ENCODE measurements at regions not wholly inside any gene's neighbourhood (a gene's known extent, or its start where the extent isn't known, plus 50 kb on each side); places are given as distances from the start of the nearest gene placed in this dataset.

GRCh38 chr2:128552141-128552805 lies 233.6 kb upstream of the HS6ST1 start:
- no peak for DNase-seq (ENCODE audit: low read depth)
- TF ChIP-seq CTCF (IDR thresholded peaks at IDR 0.05; ENCODE audit: insufficient read depth, low read depth, low read length, missing control alignments), result no peak
- no peak overlapping the region for H3K4me3 ChIP-seq (ENCODE audit: low read length)

- no peak for DNase-seq (ENCODE audit: low read depth)
- no peak for TF ChIP-seq CTCF (IDR thresholded peaks at IDR 0.05; ENCODE audit: insufficient read depth, low read depth, low read length, missing control alignments)
- H3K4me3 ChIP-seq (ENCODE audit: low read length), result no peak overlapping the region
These were observed 234.3 kb upstream of the HS6ST1 start for GRCh38 chr2:128552806-128553551.

- no peak for DNase-seq (ENCODE audit: low read depth)
- TF ChIP-seq CTCF (IDR thresholded peaks at IDR 0.05; ENCODE audit: insufficient read depth, low read depth, low read length, missing control alignments), result no peak
- H3K4me3 ChIP-seq (ENCODE audit: low read length), result no peak overlapping the region
These were observed 235.6 kb upstream of the HS6ST1 start for GRCh38 chr2:128554151-128554769.

- no peak overlapping the region for H3K4me3 ChIP-seq (ENCODE audit: low read length)
- DNase-seq (ENCODE audit: low read depth), result no peak
- TF ChIP-seq CTCF (IDR thresholded peaks at IDR 0.05; ENCODE audit: insufficient read depth, low read depth, low read length, missing control alignments), result no peak
These were observed 236.8 kb upstream of the HS6ST1 start for GRCh38 chr2:128555433-128555832.

GRCh38 chr2:128556089-128556488 lies 237.4 kb upstream of the HS6ST1 start:
- H3K4me3 ChIP-seq (ENCODE audit: low read length), result no peak overlapping the region
- no peak for TF ChIP-seq CTCF (IDR thresholded peaks at IDR 0.05; ENCODE audit: insufficient read depth, low read depth, low read length, missing control alignments)
- DNase-seq (ENCODE audit: low read depth), result no peak

GRCh38 chr2:128556633-128557032 lies 238.0 kb upstream of the HS6ST1 start:
- no peak for TF ChIP-seq CTCF (IDR thresholded peaks at IDR 0.05; ENCODE audit: insufficient read depth, low read depth, low read length, missing control alignments)
- no peak overlapping the region for H3K4me3 ChIP-seq (ENCODE audit: low read length)
- no peak for DNase-seq (ENCODE audit: low read depth)

All from epithelial cell of esophagus (primary cell).